Testis (tissue), 2 donors: ENCODE measurements at regions not wholly inside any gene's neighbourhood (a gene's known extent, or its start where the extent isn't known, plus 50 kb on each side); places are given as distances from the start of the nearest gene placed in this dataset.

Experiments
- CTCF ChIP-seq, 3 experiments: fragments of 450-650 bp in 2 of 3; fragments of 200-600 bp in 1 of 3; sonication (generic) in 1 of 3; IDR thresholded peaks; one replicate each; pipeline ENCODE4 v1.5.1; 2016 to 2019; ENCODE audit warnings: antibody characterized with exemption in 3 of 3, mild to moderate bottlenecking in 2 of 3, moderate library complexity in 1 of 3
- POLR2A ChIP-seq: fragments of 450-650 bp; IDR thresholded peaks from one replicate; pipeline ENCODE4 v1.6.1; 2017; ENCODE audit warnings: antibody characterized with exemption, mild to moderate bottlenecking, moderate library complexity

- TF ChIP-seq POLR2A (no peak), CTCF (IDR thresholded peaks at IDR 0.05) (no peak)
Observed at GRCh38 chr17:27982688-27983087, 59.8 kb upstream of the NLK start.
